CD8-positive, alpha-beta memory T cell (primary cell): ENCODE measurements at regions not wholly inside any gene's neighbourhood (a gene's known extent, or its start where the extent isn't known, plus 50 kb on each side); places are given as distances from the start of the nearest gene placed in this dataset.

Experiments
- CTCF ChIA-PET: fragments of 350-600 bp; sonication (Branson Sonifier 250); formaldehyde crosslinking; loops from one replicate; lab custom pipeline; 2021; ENCODE audit warnings: antibody characterized with exemption; lab: Charles Lee
- POLR2A ChIA-PET: fragments of 350-600 bp; sonication (Branson Sonifier 250); formaldehyde crosslinking; loops from one replicate; lab custom pipeline; 2021; ENCODE audit warnings: antibody characterized with exemption; lab: Charles Lee
- DNase-seq, 5 donors: peaks; one replicate each; pipeline versions ENCODE4 v3.0.0 to v3.0.0-alpha.2; 2020 to 2022; ENCODE audit warnings: mixed read lengths in 1 of 5
- H3K27ac ChIP-seq: one replicate; pipeline ENCODE4 v1.7.0; 2013; ENCODE audit warnings: low read depth, mild to moderate bottlenecking, low read length, moderate library complexity
- H3K27me3 ChIP-seq: 2 replicates; pipeline ENCODE4 v1.7.0; 2013; ENCODE audit warnings: low read length, mild to moderate bottlenecking; ENCODE audit not compliant: insufficient read depth, poor library complexity, severe bottlenecking
- H3K36me3 ChIP-seq: 2 replicates; pipeline ENCODE4 v1.7.0; 2013; ENCODE audit warnings: mild to moderate bottlenecking, low read length, moderate library complexity; ENCODE audit not compliant: insufficient read depth
- H3K4me1 ChIP-seq: 2 replicates; pipeline ENCODE4 v1.7.0; 2013; ENCODE audit warnings: mild to moderate bottlenecking, low read length, moderate library complexity; ENCODE audit not compliant: insufficient read depth
- H3K4me3 ChIP-seq: 2 replicates; pipeline ENCODE4 v1.7.0; 2013; ENCODE audit warnings: mild to moderate bottlenecking, low read length
- H3K9me3 ChIP-seq: 2 replicates; pipeline ENCODE4 v1.7.0; 2013; ENCODE audit warnings: mild to moderate bottlenecking, low read length
- H3K27ac Mint-ChIP-seq, 8 donors: one replicate each; pipeline ENCODE4 v1.8.0; 2020 to 2021; ENCODE audit warnings: mixed read lengths in 8 of 8, mild to moderate bottlenecking in 6 of 8, inconsistent platforms in 3 of 8, moderate library complexity in 3 of 8
- H3K27me3 Mint-ChIP-seq, 2 donors: one replicate each; pipeline ENCODE4 v1.8.0; 2020 to 2021; ENCODE audit warnings: mixed read lengths in 2 of 2, mild to moderate bottlenecking in 1 of 2, moderate library complexity in 1 of 2
- H3K36me3 Mint-ChIP-seq, 3 donors: one replicate each; pipeline ENCODE4 v1.8.0; 2020 to 2021; ENCODE audit warnings: mixed read lengths in 3 of 3, inconsistent platforms in 1 of 3, mild to moderate bottlenecking in 1 of 3
- H3K4me1 Mint-ChIP-seq, 3 donors: one replicate each; pipeline ENCODE4 v1.8.0; 2020 to 2021; ENCODE audit warnings: mixed read lengths in 3 of 3, inconsistent platforms in 1 of 3, mild to moderate bottlenecking in 1 of 3
- H3K4me3 Mint-ChIP-seq, 7 donors: one replicate each; pipeline ENCODE4 v1.8.0; 2020 to 2021; ENCODE audit warnings: mixed read lengths in 7 of 7, mild to moderate bottlenecking in 6 of 7, moderate library complexity in 4 of 7, inconsistent platforms in 2 of 7
- H3K9me3 Mint-ChIP-seq, 5 donors: one replicate each; pipeline ENCODE4 v1.8.0; 2020 to 2022; ENCODE audit warnings: mixed read lengths in 5 of 5, mild to moderate bottlenecking in 3 of 5, moderate library complexity in 2 of 5, inconsistent platforms in 1 of 5

DNA sequence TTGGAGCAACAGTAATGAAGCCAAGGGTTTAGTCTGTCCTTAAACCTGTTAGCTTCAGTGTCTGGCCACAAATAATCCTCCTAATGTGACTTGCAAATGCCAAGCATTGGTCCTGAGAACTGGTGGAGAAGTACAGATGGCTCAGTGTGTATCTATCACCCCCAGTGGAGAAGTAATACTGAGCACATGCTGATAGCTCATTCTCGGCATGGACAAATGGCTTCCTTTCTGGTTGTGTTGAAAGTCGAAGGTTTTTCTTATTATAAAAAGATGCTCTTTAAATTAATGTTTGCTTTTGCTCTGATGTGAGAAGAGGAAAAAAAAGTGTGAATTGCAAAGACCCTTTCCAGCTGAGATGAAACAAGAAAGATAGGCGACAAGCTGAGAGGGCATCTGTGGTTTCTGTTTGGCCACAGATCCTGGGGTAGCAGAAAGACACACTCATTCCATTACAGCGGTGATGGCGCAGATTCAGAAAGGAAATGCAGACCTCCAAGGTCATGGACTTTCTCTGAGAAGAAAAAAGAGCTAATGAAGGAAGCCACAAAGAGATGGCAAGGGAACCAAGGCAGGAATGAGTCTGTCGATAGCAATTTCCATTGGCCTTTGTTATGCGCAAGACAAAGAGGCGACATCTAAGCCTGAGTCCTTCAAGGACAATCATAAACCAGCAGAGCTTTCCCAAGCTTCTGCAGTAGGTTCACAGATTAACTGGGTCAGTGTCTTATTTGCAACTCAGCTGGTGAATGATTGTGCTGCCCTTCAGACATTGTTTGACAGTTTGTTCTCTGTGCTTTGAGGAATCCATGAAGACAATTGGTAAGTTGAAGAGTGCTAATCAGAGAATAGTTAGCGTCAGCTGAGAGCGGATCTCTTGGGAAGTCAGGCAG lies 155.5 kb upstream of the RGS6 start:
- H3K27me3 Mint-ChIP-seq: peaks cover 18 to 40% of the 10 kb centered on the region in 2 donors
- peaks cover 3 to 25% (median 14%) of the 10 kb centered on the region in 5 donors for H3K9me3 Mint-ChIP-seq
- peaks cover 0 to 20% (median 3%) of the 10 kb centered on the region in 3 donors for H3K36me3 Mint-ChIP-seq
- H3K27ac Mint-ChIP-seq: no peak overlapping the region
- ChIA-PET CTCF (interaction anchor here (1.3 kb wide), 1 partner anchor 10 kb away, joined by 3 read pairs; no protein-coding TSS in a partner anchor), POLR2A (no interaction called here)
- Histone ChIP-seq H3K27ac (no peak overlapping the region), H3K9me3 (no peaks in the 10 kb centered on the region), H3K27me3 (no peaks in the 10 kb centered on the region), H3K36me3 (no peaks in the 10 kb centered on the region), H3K4me3 (no peak overlapping the region), H3K4me1 (no peaks in the 10 kb centered on the region)
- no peak for DNase-seq
- H3K4me3 Mint-ChIP-seq: peak overlapping the region in 3 of 7 donors; percentile 19 to 76 (median 25)
- peaks cover 6 to 11% (median 7%) of the 10 kb centered on the region in 3 donors for H3K4me1 Mint-ChIP-seq

DNA sequence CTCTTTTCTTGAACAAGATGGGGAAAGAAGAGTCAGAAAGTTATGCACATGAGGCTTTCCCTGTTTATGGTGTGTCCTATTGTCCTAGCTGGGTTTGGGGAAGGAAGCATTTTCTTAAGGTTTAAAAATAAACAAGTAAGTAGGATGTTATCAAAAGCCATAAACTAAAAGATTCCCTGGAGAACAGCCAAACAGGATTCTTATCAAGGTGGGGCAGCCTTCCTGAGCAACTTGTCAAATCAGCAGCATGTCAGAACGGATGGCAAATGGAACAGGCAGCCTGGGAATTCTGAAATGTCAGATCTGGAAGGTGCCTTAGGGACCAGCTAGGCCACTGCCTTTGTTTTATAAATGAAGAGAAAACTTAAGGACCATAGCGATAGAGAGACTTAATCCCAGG lies 152.2 kb upstream of the RGS6 start:
- H3K4me3 Mint-ChIP-seq: no peak overlapping the region
- CTCF ChIA-PET: no interaction called here
- peaks cover 12 to 31% of the 10 kb centered on the region in 2 donors for H3K27me3 Mint-ChIP-seq
- peak overlapping the region in 1 of 8 donors; percentile 10 for H3K27ac Mint-ChIP-seq
- no peaks in the 10 kb centered on the region for H3K4me1 ChIP-seq
- no peak overlapping the region for H3K4me3 ChIP-seq
- H3K4me1 Mint-ChIP-seq: peaks cover 6 to 11% (median 7%) of the 10 kb centered on the region in 3 donors
- no peak overlapping the region for H3K27ac ChIP-seq
- no peaks in the 10 kb centered on the region for H3K36me3 ChIP-seq
- H3K9me3 Mint-ChIP-seq: peaks cover 0 to 3% (median 0%) of the 10 kb centered on the region in 5 donors
- H3K36me3 Mint-ChIP-seq: peaks cover 0 to 6% (median 0%) of the 10 kb centered on the region in 3 donors
- no peaks in the 10 kb centered on the region for H3K9me3 ChIP-seq
- POLR2A ChIA-PET: no interaction called here
- no peaks in the 10 kb centered on the region for H3K27me3 ChIP-seq
- DNase-seq: no peak

DNA sequence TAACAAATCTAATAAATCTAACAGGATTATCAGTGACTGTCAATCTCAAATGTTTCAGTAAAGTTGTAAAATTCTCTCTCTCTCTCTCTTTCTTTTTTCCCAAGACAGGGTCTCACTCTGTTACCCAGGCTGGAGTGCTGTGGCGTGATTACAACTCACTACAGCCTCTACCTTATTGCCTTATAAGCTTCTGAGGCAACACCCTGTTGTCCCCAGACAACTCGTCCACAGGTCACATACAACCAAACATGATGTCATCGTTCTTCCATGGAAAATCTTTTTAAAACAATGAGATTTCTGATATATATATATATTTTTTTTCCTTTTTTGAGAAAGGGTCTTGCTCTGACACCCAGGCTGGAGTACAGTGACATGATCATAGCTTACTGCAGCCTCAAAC lies 151.4 kb upstream of the RGS6 start:
- no peaks in the 10 kb centered on the region for H3K36me3 Mint-ChIP-seq

DNA sequence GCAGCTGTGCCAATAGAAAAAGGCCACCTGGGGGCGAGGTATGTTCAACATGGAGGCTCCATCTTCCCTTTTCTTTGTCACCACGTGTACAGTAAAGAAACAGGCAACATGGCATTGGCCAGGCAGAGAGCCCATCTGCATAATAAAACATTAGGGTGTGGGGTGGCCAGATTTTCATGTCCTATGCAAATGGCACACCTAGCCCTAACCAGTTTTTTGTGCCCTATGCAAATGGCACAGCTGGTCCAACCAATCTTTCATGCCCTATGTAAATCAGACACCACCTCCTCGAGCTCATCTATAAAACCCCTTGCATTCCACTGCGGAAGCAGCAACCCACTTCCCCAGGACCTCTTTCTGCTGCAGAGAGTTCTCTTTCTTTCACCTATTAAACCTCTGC lies 149.1 kb upstream of the RGS6 start:
- H3K9me3 Mint-ChIP-seq: peaks cover 0 to 2% (median 0%) of the 10 kb centered on the region in 5 donors
- Histone ChIP-seq H3K4me1 (no peaks in the 10 kb centered on the region), H3K36me3 (no peaks in the 10 kb centered on the region), H3K9me3 (no peaks in the 10 kb centered on the region), H3K4me3 (no peak overlapping the region), H3K27ac (no peak overlapping the region), H3K27me3 (no peaks in the 10 kb centered on the region)
- no peak overlapping the region for H3K4me3 Mint-ChIP-seq
- no peaks in the 10 kb centered on the region for H3K36me3 Mint-ChIP-seq
- CTCF ChIA-PET: no interaction called here
- peaks cover 7 to 12% of the 10 kb centered on the region in 2 donors for H3K27me3 Mint-ChIP-seq
- POLR2A ChIA-PET: no interaction called here
- peak overlapping the region in 1 of 8 donors; percentile 77 for H3K27ac Mint-ChIP-seq
- no peak for DNase-seq
- H3K4me1 Mint-ChIP-seq: no peaks in the 10 kb centered on the region

More for the DNA sequence above, 151.4 kb upstream of the RGS6 start:
- Histone ChIP-seq H3K9me3 (no peaks in the 10 kb centered on the region), H3K27me3 (no peaks in the 10 kb centered on the region), H3K4me1 (no peaks in the 10 kb centered on the region), H3K4me3 (no peak overlapping the region), H3K36me3 (no peaks in the 10 kb centered on the region), H3K27ac (no peak overlapping the region)
- Mint-ChIP-seq H3K4me1 (peaks cover 6 to 11% (median 7%) of the 10 kb centered on the region in 3 donors), H3K27me3 (peaks cover 10 to 25% of the 10 kb centered on the region in 2 donors), H3K27ac (no peak overlapping the region), H3K4me3 (no peak overlapping the region), H3K9me3 (peaks cover 0 to 2% (median 0%) of the 10 kb centered on the region in 5 donors)
- POLR2A ChIA-PET: no interaction called here
- CTCF ChIA-PET: no interaction called here
- no peak for DNase-seq

DNA sequence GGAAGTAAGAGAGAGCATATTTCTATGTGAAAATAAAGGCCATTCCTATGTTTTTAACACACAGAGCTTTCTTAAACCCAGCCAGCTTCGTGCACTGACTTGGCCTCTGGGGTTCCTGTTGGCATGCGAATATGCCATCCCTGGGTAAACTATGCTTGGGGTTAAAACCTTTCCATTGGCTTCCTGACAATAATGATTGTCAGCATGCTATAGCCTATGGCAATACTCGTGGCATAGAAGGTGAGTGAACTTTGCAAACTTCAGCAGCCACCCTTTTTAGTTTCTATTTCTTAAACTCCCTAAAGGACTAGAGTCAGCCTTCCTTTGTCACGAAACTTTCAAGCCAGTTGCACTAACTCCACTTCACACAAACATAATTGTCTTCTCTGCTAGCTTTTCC lies 148.4 kb upstream of the RGS6 start:
- H3K36me3 ChIP-seq: no peaks in the 10 kb centered on the region
- H3K27ac ChIP-seq: no peak overlapping the region
- POLR2A ChIA-PET: no interaction called here
- H3K27me3 Mint-ChIP-seq: peaks cover 7 to 12% of the 10 kb centered on the region in 2 donors
- H3K4me3 ChIP-seq: no peak overlapping the region
- H3K27me3 ChIP-seq: no peaks in the 10 kb centered on the region
- H3K4me1 ChIP-seq: no peaks in the 10 kb centered on the region
- no peak overlapping the region for H3K27ac Mint-ChIP-seq
- no peaks in the 10 kb centered on the region for H3K36me3 Mint-ChIP-seq
- CTCF ChIA-PET: no interaction called here
- no peak overlapping the region for H3K4me3 Mint-ChIP-seq
- no peak for DNase-seq
- no peaks in the 10 kb centered on the region for H3K9me3 ChIP-seq
- peaks cover 0 to 2% (median 0%) of the 10 kb centered on the region in 5 donors for H3K9me3 Mint-ChIP-seq
- no peaks in the 10 kb centered on the region for H3K4me1 Mint-ChIP-seq

DNA sequence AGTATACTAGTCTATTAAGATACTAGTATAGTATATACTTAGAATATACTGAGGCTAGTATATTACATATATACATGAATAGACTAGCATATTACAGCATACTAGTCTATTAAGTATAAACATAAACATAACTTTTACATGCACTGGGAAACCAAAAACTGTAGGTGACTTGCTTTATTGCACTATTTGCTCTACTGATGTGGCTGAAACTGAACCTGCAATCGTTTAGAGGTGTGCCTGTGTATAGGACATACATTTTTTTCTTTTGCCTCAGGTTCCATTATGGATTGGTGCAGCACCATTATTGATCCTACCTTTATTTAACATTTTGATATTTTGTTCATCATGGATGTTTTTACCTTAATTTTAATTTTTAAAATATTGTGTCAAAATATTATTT lies 143.2 kb upstream of the RGS6 start:
- ChIA-PET POLR2A (no interaction called here), CTCF (no interaction called here)
- no peaks in the 10 kb centered on the region for H3K36me3 ChIP-seq
- no peak overlapping the region for H3K4me3 Mint-ChIP-seq
- no peak for DNase-seq
- no peaks in the 10 kb centered on the region for H3K36me3 Mint-ChIP-seq
- no peaks in the 10 kb centered on the region for H3K9me3 ChIP-seq
- no peak overlapping the region for H3K27ac ChIP-seq
- no peaks in the 10 kb centered on the region for H3K27me3 ChIP-seq
- H3K27me3 Mint-ChIP-seq: peaks cover 6% of the 10 kb centered on the region in 2 donors
- H3K4me1 ChIP-seq: no peaks in the 10 kb centered on the region
- H3K27ac Mint-ChIP-seq: no peak overlapping the region
- H3K4me3 ChIP-seq: no peak overlapping the region
- H3K4me1 Mint-ChIP-seq: no peaks in the 10 kb centered on the region
- peaks cover 0 to 5% (median 4%) of the 10 kb centered on the region in 5 donors for H3K9me3 Mint-ChIP-seq

DNA sequence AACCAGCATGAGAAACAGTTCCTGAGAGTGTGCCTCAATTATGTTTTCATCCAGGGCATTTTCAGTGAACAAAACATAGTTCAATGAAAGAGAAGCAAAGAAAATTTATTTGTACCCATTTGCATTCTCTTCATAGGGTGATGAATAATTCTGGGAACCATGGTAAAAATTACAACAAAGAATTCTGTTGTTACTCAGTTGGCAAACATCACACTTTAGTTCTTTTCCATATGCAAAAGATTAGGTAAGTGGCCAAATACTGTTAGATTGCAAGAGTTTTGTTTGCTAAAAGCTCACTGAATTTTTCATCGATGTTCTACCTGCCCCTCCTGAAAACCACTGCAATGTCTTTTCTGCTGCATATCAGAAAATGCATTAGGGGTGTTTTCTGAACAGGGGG lies 132.4 kb upstream of the RGS6 start:
- Mint-ChIP-seq H3K36me3 (peaks cover 0 to 4% (median 0%) of the 10 kb centered on the region in 3 donors), H3K27ac (no peak overlapping the region), H3K4me1 (no peaks in the 10 kb centered on the region), H3K4me3 (no peak overlapping the region), H3K9me3 (peaks cover 0 to 2% (median 0%) of the 10 kb centered on the region in 5 donors), H3K27me3 (peaks cover 19 to 48% of the 10 kb centered on the region in 2 donors)
- no peaks in the 10 kb centered on the region for H3K27me3 ChIP-seq
- H3K27ac ChIP-seq: no peak overlapping the region
- H3K4me3 ChIP-seq: no peak overlapping the region
- H3K4me1 ChIP-seq: no peaks in the 10 kb centered on the region
- DNase-seq: no peak
- no peaks in the 10 kb centered on the region for H3K9me3 ChIP-seq
- ChIA-PET CTCF (no interaction called here), POLR2A (no interaction called here)
- H3K36me3 ChIP-seq: no peaks in the 10 kb centered on the region

DNA sequence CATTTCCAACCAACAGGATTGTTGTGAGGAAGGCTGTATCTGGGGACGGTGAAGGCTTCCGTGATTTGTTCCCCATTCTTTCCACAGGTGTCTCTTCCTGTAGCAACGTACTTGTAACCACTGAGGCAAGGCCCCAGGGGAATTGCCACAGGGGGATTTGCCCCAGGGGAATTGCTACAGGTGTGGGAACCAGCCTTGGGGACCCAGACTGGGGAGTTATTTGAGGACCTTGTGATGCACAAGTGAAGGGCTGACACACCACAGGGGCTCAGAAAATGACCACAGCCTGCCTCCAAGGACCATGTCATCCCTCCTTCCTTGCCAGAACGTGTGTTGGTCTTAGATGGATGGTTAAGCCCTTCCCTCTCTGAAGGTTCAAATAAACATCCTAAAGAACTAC lies 131.4 kb upstream of the RGS6 start:
- H3K9me3 Mint-ChIP-seq: peaks cover 0 to 2% (median 0%) of the 10 kb centered on the region in 5 donors
- peaks cover 0 to 2% (median 0%) of the 10 kb centered on the region in 3 donors for H3K36me3 Mint-ChIP-seq
- Histone ChIP-seq H3K9me3 (no peaks in the 10 kb centered on the region), H3K36me3 (no peaks in the 10 kb centered on the region), H3K27ac (no peak overlapping the region), H3K27me3 (no peaks in the 10 kb centered on the region), H3K4me1 (no peaks in the 10 kb centered on the region), H3K4me3 (no peak overlapping the region)
- H3K27ac Mint-ChIP-seq: no peak overlapping the region
- ChIA-PET CTCF (no interaction called here), POLR2A (no interaction called here)
- DNase-seq: no peak
- H3K4me1 Mint-ChIP-seq: no peaks in the 10 kb centered on the region
- no peak overlapping the region for H3K4me3 Mint-ChIP-seq
- H3K27me3 Mint-ChIP-seq: peaks cover 14 to 43% of the 10 kb centered on the region in 2 donors
